HG03139 (cell line): ENCODE measurements at regions not wholly inside any gene's neighbourhood (a gene's known extent, or its start where the extent isn't known, plus 50 kb on each side); places are given as distances from the start of the nearest gene placed in this dataset.
"Not testable (repeated sequence)": the region's sequence is repeated elsewhere in the genome, so short reads cannot be mapped to it uniquely, and the experiment has no call there.

Experiments
- ATAC-seq: cut with Tn5 transposase; IDR thresholded peaks from one replicate; pipeline ENCODE4 v1.9.1; 2021; ENCODE audit not compliant: unreplicated experiment

GRCh38 chr11:122209619-122210366, 93.8 kb upstream of the BLID start:
- no peak for ATAC-seq

- no peak for ATAC-seq
These were observed 92.1 kb upstream of the BLID start for GRCh38 chr11:122207921-122208764.

GRCh38 chr11:122207505-122207904, 91.5 kb upstream of the BLID start:
- ATAC-seq = no peak

GRCh38 chr11:122205036-122205435, 89.0 kb upstream of the BLID start:
- ATAC-seq = no peak

GRCh38 chr11:122204206-122204605, 88.2 kb upstream of the BLID start:
- ATAC-seq = no peak

- ATAC-seq = peak; percentile 84
These were observed 87.0 kb upstream of the BLID start for GRCh38 chr11:122202951-122203456.

GRCh38 chr11:122202161-122202950, 86.3 kb upstream of the BLID start:
- ATAC-seq = no peak

GRCh38 chr11:122201106-122201505, 85.1 kb upstream of the BLID start:
- ATAC-seq = no peak

GRCh38 chr11:122199661-122200060, 83.6 kb upstream of the BLID start:
- ATAC-seq = no peak

- no peak for ATAC-seq
These were observed 82.4 kb upstream of the BLID start for GRCh38 chr11:122198291-122198983.

GRCh38 chr11:122197066-122197987, 81.3 kb upstream of the BLID start:
- no peak for ATAC-seq

- ATAC-seq = no peak
These were observed 79.8 kb upstream of the BLID start for GRCh38 chr11:122195790-122196189.

- not testable (repeated sequence) for ATAC-seq
These were observed 78.0 kb upstream of the BLID start for GRCh38 chr11:122193881-122194480.

GRCh38 chr11:122193457-122193856, 77.4 kb upstream of the BLID start:
- ATAC-seq = no peak

- no peak for ATAC-seq
These were observed 76.7 kb upstream of the BLID start for GRCh38 chr11:122192634-122193255.

- ATAC-seq = no peak
These were observed 74.8 kb upstream of the BLID start for GRCh38 chr11:122190768-122191167.

GRCh38 chr11:122189229-122189628, 73.2 kb upstream of the BLID start:
- no peak for ATAC-seq

GRCh38 chr11:122187373-122188165, 71.6 kb upstream of the BLID start:
- no peak for ATAC-seq
